NCI-H1417 (cell line): ENCODE measurements at regions not wholly inside any gene's neighbourhood (a gene's known extent, or its start where the extent isn't known, plus 50 kb on each side); places are given as distances from the start of the nearest gene placed in this dataset.
A peak's percentile ranks its signal among the peaks of the same experiment; 100 is the strongest.
"Not testable (repeated sequence)": the region's sequence is repeated elsewhere in the genome, so short reads cannot be mapped to it uniquely, and the experiment has no call there.

ENCODE experiments used
- DNase-seq, 3 experiments: peaks; one replicate each; lab custom pipeline; 2025; lab: John Stamatoyannopoulos, UW

- DNase-seq: no peak
Measured at GRCh38 chr6:170198298-170198697, 92.6 kb downstream of the DLL1 start.

- DNase-seq: no peak
Measured at GRCh38 chr6:170193326-170193821, 97.5 kb downstream of the DLL1 start.

DNA sequence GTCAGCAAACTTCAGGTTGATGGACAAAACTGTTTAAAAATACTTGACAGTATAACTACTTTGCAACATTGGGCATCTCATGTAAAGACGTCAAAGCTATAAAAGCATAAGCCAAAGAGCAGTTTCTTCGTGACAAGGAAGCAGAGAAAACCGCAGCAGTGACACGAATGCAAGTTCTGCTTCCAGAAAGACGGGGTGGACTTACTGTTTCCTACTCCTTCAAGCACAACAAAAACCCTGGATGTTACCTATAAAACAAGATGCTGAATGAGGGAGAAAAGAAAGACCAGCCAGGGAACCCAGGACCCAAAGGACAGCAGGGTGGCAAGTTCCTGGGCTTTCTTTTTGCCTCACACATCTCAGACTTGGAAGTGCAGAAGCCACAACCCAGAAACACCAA, 98.0 kb downstream of the DLL1 start:
- no peak for DNase-seq

- DNase-seq: not testable (repeated sequence)
Measured at GRCh38 chr6:170192101-170192500, 98.8 kb downstream of the DLL1 start.

DNA sequence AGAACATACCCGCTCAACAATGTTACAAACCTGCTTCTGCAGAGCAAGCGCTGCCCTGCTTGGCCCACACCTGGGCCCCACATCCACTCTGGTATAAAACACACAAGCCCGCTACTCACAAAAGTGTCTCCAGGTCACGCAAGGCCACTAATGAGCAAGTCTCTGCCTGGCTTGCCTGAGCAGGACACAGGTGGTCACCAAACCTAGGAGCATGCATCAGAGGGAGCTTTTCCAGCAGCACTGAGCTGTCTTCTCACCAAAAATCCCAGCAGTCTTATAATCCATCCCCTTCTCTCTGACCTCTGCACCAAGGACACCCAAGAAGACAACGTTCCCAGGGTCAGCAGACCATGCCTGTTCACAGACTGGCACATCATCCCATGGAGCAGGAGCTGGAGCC, 100.8 kb downstream of the DLL1 start:
- DNase-seq: no peak

DNA sequence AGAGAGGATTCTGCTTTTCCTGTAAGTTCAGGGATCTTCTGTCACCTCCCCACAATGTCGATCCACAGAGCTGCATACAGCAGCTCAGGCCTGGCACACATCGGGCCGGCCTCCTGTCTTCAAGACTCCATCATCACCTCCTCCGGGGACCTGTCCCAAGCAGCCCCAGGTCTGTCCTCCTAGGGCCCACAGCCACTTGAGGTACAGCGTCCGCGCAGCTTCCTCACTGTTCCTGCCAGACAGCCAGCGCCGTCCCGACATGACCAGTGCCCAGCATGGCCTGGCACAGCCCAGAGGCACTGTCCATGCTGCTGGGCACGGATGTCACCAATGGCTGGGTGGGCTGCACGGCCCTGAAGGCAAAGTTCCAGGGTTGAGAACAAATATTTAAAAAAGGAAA, 101.6 kb downstream of the DLL1 start:
- no peak for DNase-seq

GRCh38 chr6:170188571-170189001, 102.3 kb downstream of the DLL1 start:
- DNase-seq: no peak

- no peak for DNase-seq
Measured at GRCh38 chr6:170187669-170188566, 103.0 kb downstream of the DLL1 start.

DNA sequence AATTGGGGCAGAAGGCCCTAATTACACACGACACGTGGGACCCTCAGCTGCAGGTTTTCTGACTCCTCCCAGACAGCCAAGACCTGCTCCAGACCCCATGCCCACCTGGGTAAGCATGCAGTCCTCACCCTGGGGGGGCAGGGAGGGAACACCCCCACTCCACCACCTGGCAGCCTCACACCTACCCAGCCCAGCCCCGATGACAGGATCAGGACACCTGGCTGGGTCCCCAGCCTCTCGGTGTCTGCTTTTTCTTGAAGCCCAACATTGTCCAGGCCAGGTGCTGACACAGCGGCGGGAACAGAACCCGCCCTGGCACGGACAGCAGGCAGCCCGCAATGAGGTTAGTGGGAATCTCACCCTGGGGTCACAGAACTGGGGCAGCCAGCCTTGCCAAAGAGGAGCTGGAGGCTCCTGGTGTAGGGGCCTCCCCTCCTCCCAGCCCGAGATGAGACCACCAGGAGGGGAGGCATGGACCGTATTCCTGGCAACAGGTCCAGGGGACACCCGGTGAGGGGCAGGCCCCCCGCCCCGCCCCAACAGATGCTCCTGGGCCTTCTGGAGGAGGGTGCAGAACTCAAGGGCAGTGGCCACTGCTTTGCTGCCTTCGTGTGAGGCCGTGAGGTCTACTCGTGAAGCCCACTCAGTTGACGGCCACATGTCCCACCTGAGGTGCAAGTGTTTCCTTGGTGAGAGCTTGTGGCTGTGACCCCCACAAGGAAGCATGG, 103.8 kb downstream of the DLL1 start:
- no peak for DNase-seq

- DNase-seq: no peak
Measured at GRCh38 chr6:170186006-170186935, 104.6 kb downstream of the DLL1 start.

- no peak for DNase-seq
Measured at GRCh38 chr6:170185175-170185978, 105.5 kb downstream of the DLL1 start.

DNA sequence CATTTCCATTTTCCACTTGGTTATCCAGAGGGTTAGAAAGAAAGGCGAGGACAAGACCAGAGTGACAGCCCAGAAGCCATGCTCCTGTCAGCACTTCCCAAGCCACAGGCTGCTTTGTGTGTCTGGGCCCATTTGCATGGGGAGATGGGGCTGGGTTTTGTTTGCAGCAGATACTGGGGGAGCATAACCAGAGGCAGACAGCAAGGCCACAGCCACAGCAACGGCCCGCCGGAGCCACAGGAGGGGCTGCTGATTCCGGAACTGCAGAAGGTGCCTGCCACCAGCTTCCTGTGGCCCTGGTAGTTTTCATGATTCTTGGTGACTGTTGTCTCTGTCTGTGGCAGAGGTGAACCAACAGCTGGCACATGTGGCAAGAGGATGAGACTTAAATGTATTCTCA, 106.6 kb downstream of the DLL1 start:
- DNase-seq: no peak

DNA sequence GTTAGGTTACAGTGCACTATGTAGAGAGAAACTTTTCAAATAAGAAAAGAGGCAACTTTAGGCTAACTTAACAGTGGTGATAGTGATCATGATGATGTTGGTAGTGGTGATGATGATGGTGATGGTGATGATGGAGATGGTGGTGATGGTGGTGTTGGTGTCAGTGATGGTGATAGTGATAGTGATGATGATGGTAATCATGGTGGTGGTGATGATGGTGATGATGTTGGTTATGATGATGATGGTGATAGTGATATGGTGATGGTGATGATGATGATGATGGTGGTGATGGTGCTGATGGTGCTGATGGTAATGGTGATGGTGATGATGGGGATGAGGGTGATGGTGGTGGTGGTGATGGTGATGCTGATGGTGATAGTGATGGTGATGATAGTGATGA, 107.4 kb downstream of the DLL1 start:
- DNase-seq: no peak

DNA sequence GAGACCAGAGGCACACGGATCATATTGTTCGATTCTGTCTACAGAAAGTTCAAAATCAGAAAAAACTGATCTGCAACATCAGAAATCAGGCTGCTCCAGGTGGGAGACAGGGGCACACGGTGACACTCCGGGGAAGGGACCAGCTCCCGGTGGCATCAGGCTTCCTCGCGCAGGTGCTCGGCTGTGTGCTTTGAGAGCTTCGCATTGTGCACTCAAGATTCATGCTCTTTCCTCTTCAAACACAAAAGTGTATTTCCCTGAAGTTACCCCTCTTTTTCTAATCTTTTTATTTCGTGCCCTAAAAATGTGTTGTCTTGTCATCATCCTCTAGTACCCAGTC, 108.1 kb downstream of the DLL1 start:
- DNase-seq: no peak

DNA sequence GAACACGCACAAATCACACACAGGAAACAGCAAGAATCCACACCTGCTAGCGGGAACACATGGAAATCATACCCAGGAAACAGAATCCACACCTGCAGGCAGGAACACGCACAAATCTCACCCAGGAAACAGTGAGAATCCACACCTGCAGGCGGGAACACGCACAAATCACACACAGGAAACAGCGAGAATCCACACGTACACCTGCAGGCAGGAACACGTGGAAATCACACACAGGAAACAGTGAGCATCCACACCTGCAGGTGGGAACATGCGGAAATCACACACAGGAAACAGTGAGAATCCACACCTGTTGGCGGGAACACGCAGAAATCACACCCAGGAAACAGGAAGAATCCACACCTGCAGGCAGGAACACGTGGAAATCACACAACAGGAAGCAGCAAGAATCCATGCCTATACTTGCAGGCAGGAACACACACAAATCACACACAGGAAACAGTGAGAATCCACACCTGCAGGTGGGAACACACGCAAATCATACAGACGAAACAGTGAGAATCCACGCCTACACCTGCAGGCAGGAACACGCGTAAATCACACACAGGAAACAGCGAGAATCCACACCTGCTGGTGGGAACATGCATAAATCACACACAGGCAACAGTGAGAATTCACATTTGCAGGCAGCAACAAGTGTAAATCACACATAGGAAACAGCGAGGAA, 108.6 kb downstream of the DLL1 start:
- no peak for DNase-seq

DNA sequence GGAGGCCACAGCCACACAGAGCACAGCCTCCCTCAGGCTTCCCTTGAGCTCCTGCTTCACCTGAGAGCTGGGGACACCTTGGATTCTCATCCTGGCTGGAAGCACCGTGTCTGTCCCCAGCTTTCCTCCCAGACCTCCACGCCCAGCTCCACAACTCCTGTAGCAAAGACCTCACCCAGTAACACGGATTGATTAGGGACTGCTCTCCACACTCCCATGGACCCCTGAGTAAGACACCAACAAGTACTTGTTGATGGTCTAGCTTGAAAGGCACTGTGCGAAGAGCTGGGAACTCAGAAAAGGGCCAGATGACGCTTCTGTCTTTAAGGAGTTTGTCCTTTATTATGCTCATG, 109.6 kb downstream of the DLL1 start:
- DNase-seq: no peak

DNA sequence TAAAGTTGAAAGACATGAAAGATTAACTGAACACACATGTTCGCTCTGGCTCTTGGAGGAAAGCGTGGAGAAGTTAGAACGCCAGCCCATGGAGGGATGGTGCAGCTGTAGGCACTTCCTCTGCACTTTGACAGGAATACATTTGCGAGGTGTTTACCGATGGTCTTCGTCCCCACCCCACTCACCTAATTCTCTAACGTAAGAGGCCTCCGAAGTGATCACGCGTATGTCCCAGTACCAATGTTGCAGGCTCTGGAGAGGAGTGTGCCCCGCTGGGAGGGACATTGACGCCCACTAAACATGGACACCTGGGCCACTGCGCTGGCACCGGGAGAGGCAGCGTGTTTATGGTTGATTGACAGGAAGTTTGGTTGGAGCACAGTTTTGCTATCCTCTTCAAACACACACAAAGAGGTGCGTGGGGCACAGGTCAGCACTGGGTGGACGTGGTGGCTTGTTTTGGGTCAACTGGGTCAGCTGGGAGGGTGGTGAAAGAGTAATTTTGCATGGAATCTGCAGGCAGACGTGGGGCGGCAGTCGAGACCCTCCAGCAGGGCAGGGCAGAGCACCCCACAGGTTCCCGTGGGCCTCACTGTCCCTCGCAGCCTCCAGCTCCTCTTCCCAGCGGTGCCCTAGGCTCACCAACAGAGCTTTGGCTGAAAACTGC, 110.1 kb downstream of the DLL1 start:
- no peak for DNase-seq

DNA sequence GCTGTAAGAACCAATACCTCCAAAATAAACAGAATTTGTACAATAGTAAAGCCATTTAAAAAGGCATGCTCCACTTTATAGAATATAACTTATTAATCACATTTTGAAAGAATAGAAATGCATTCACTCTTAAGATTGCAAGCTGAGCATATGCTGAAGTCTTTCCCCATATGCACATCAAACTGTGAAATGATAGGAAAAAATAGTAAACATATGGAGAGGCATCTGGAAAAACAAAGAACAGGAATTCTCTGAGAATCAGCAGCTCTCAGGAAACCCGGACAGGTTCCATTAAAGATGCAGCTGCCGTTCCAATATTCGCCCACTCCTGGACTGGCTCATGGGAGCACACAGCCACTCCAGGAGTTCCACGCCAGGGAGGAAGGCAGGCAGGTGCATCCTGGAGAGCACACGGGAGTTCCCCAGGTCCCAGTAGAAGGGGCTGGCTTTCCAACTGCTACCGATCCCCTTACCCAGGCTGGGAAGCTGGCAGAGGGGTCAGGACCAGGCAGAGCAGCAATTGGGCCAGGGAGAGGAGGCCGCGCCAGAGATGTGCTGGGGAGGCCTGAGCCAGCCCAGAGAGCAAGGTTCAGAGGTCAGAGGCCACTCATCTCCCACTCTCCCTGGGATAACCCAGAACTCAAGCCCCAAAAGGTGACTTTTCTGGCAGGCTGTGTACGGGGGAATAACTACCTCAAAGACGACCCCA, 111.1 kb downstream of the DLL1 start:
- DNase-seq: peak; percentile 13 to 77 (median 54)
